Aorta (tissue), 5 donors: ENCODE measurements at regions not wholly inside any gene's neighbourhood (a gene's known extent, or its start where the extent isn't known, plus 50 kb on each side); places are given as distances from the start of the nearest gene placed in this dataset.

Experiments
- ATAC-seq: fragments of 200-7000 bp; cut with Tn5 transposase; one replicate; pipeline ENCODE4 v1.9.1; 2022; ENCODE audit warnings: moderate library complexity; ENCODE audit not compliant: low FRiP score
- DNase-seq, 2 donors: peaks; one replicate each; pipeline ENCODE4 v3.0.0-alpha.2; 2020
- H3K27ac ChIP-seq, 2 donors: one replicate each; pipeline ENCODE4 v1.5.1; 2013; ENCODE audit warnings: low read length in 2 of 2, mild to moderate bottlenecking in 2 of 2, moderate library complexity in 2 of 2, control low read depth in 1 of 2, inconsistent platforms in 1 of 2, low read depth in 1 of 2
- H3K27me3 ChIP-seq, 2 donors: one replicate each; pipeline ENCODE4 v1.6.1; 2013; ENCODE audit warnings: control low read depth in 1 of 2, low read length in 1 of 2, mild to moderate bottlenecking in 1 of 2, moderate library complexity in 1 of 2; ENCODE audit not compliant: insufficient read depth in 2 of 2, control insufficient read depth in 1 of 2
- H3K36me3 ChIP-seq, 2 donors: one replicate each; pipeline ENCODE4 v1.6.1; 2013; ENCODE audit warnings: control low read depth in 1 of 2, low read length in 1 of 2, mild to moderate bottlenecking in 1 of 2; ENCODE audit not compliant: insufficient read depth in 2 of 2, control insufficient read depth in 1 of 2
- H3K4me1 ChIP-seq, 2 donors: one replicate each; pipeline ENCODE4 v1.6.1; 2013; ENCODE audit warnings: low read length in 2 of 2, control low read depth in 1 of 2, mild to moderate bottlenecking in 1 of 2, moderate library complexity in 1 of 2; ENCODE audit not compliant: insufficient read depth in 2 of 2, control insufficient read depth in 1 of 2
- H3K4me3 ChIP-seq, 2 donors: one replicate each; pipeline ENCODE4 v1.5.1; 2013; ENCODE audit warnings: low read length in 2 of 2, control low read depth in 1 of 2, mild to moderate bottlenecking in 1 of 2
- H3K9me3 ChIP-seq: one replicate; pipeline ENCODE4 v1.6.1; 2013; ENCODE audit warnings: mild to moderate bottlenecking, low read length; ENCODE audit not compliant: control insufficient read depth
- WGBS, 2 donors: extraction: QIAGEN DNeasy Blood & Tissue Kit; methylation state at CpG; one replicate each; pipeline ENCODE4 v1.1.7; 2013; 5-methylcytosine and 5-hydroxymethylcytosine counted together
- intact Hi-C, 2 donors: fragments of 100-400 bp; cut with DNase I; formaldehyde crosslinking; loops; one replicate each; pipeline versions ENCODE4 v1.14.2 to v1.15.0; 2022
- donor health status: healthy with polysubstance abuse.
- donor health status: Bipolar disorder and iron deficiency.
- donor health status: DM: no; HTN: no; CAD: no.
- donor health status: DM: no; HTN: no; CAD: no.
- donor health status: DM: yes; HTN: yes; CAD: no.

DNA sequence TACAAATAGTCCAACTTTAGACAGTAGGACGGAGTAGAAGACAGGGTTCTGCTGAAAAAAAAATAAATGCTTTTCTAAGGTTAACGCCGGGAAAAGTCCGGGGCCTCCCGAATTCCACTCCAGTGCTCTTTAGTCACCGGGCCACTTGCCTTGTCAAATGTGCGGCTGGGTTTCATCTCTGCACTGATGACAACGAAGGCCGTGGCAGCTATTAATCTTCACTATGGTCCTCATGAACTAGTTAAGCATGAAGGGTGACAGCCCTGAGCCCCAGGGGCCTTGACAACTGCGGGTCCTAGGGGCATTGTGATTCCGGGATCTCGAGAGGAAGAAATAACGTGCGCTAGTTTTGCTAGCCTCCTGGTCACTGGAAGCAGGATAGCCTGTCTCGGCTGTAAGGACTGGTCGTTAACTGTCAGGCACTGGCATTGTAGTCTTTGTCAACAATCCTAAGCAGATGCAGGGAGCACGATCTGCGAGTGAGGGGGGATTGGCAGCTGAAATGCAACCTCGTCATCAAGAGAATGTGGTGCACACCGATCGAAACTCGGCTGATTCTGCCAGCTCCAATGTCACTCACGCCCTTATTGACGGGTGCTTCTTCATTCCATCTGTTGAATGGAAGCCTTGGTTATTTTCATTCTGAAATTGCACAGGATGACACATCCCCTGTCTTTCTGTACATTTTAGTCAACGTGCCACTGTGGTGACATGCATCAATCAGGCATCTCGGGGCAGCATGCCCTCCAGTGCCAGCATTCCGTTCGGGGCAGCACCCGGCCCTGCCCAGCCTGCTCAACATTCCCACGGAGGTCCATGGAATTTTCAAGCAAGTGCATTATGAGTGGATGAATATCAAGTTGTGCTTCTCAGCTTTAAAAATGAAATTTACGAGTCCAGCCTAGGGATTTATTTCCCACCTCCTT is 51.6 kb upstream of the MGMT start:
- DNase-seq (no peak), ATAC-seq (no peak)
- Histone ChIP-seq H3K9me3 (no peaks in the 10 kb centered on the region), H3K27ac (no peak overlapping the region), H3K36me3 (no peaks in the 10 kb centered on the region), H3K4me3 (no peak overlapping the region), H3K4me1 (no peaks in the 10 kb centered on the region), H3K27me3 (no peaks in the 10 kb centered on the region)
- WGBS, 2 donors = 40 to 45% methylated on average over 31 of the region's 31 CpGs
- intact Hi-C loops = no loop called here

DNA sequence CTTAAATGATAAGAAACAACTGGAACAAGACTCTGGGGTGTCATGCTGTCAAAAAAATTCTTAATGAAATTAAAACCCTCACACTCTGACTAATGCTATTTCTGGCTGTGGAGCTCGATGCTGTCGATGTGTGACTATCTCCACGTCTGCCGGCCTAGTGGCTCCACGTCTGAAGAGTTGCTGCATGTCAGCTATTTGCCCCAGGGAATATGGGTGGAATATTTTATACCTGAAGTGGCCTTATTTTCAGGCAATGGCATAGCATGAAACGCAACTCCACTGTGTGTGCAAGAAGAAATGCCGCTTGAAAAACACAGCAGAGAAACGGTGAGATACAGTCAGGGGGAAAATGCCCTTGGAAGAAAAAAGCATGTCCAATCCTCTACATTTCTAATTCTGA is 50.9 kb upstream of the MGMT start:
- H3K4me1 ChIP-seq = no peaks in the 10 kb centered on the region
- H3K27ac ChIP-seq = no peak overlapping the region
- 52 to 55% methylated on average over 8 of the region's 8 CpGs for WGBS, 2 donors
- ATAC-seq (no peak), DNase-seq (no peak)
- H3K4me3 ChIP-seq = no peak overlapping the region
- H3K36me3 ChIP-seq = no peaks in the 10 kb centered on the region
- H3K9me3 ChIP-seq = no peaks in the 10 kb centered on the region
- intact Hi-C loops = no loop called here
- H3K27me3 ChIP-seq = no peaks in the 10 kb centered on the region

DNA sequence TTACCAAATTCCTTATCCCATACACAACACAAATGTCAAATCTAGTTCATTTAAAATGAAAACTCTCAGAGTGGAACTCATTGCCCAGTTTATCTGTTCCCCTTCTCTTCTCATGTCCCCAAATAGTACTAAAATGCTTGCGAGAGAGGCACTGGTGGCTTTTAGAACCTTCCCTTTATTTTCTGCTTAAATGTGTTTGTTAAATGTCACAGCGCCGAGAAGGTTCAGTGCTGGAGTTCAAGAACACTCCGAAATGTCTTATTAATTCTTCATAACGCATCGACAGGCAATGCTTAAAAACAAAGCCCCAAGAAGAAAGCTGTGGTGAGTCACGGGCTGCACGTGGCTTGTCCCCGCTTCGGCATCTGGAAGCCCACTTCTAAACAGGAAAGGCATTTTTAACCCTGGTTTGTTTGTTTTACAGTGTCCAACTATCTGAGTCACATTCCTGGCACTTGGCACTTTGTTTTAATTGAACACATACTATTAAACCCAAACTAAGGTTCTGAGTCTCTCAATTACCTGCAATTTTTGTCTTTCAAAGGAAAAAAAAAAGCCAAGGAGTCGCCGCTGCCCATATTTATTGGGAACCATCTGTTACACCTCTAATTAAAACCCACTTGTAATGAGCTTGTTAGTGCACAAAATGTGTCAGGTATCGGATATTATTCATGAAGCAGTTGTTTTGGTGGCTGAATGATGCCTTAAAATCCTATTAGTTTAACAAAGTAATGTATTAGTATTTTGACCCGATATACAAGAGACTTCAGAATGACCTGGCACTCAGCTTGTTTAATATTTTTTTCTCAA is 49.9 kb upstream of the MGMT start:
- 50 to 52% methylated on average over 14 of the region's 14 CpGs for WGBS, 2 donors
- DNase-seq (no peak), ATAC-seq (no peak)
- Histone ChIP-seq H3K27me3 (no peaks in the 10 kb centered on the region), H3K9me3 (no peaks in the 10 kb centered on the region), H3K4me1 (no peaks in the 10 kb centered on the region), H3K36me3 (no peaks in the 10 kb centered on the region), H3K4me3 (no peak overlapping the region), H3K27ac (no peak overlapping the region)
- intact Hi-C loops = no loop called here
